ENCODE measurements at regions not wholly inside any gene's neighbourhood (a gene's known extent, or its start where the extent isn't known, plus 50 kb on each side); places are given as distances from the start of the nearest gene placed in this dataset.

DNA sequence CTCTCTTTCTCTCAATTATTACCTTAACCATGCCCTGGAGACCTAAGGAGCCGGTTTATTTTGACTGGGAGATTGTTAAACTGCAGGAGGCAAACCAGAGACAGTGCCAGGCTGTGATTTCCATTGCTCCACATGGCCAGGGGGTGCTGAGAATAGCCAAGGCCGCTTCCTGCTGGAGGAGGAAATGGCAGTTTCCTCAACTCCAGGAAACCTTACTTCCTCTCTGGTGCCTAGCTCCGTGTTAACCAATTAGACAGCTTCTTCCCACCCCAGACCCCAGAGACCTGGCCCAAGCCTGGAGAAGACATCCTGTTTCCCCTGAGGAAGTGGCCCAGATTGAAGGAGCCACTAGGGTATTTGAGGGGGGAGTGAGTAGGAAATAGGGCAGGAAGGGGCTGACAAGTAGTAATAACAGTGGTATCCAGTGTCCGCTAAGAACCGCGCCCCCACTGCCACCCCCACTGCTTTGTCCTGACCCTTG lies 161.2 kb downstream of the PLPP3 start:
- no peak for TF ChIP-seq CTCF (IDR thresholded peaks at IDR 0.05)
- TF ChIP-seq POLR2A (IDR thresholded peaks at IDR 0.05) = no peak
